NCI-H748 treated with DMSO at 0.1 percent for 48 hours (cell line): ENCODE measurements at regions not wholly inside any gene's neighbourhood (a gene's known extent, or its start where the extent isn't known, plus 50 kb on each side); places are given as distances from the start of the nearest gene placed in this dataset.
"Not testable (repeated sequence)": the region's sequence is repeated elsewhere in the genome, so short reads cannot be mapped to it uniquely, and the experiment has no call there.

Experiments used
- DNase-seq: peaks from one replicate; lab custom pipeline; 2025; lab: John Stamatoyannopoulos, UW

DNA sequence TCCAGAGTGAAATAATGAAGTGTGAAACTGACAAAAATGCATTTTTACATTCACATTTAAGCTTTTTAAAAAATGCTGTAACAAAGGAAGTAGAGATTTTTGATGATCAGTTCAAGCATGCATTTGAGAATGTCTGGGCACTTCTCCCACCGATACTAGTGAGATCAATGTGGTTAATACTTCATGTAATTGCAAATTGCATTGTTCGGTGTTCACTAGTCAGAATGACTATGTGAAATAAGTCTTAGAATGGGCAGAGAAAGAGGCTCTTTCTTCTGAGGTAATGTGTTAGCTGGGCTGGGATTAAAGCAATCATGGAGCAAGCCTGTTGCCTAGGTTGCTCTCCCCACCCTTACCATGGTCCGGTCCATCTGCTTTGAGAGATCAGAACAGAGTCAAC is 587.0 kb upstream of the GRM7 start:
- no peak for DNase-seq

DNA sequence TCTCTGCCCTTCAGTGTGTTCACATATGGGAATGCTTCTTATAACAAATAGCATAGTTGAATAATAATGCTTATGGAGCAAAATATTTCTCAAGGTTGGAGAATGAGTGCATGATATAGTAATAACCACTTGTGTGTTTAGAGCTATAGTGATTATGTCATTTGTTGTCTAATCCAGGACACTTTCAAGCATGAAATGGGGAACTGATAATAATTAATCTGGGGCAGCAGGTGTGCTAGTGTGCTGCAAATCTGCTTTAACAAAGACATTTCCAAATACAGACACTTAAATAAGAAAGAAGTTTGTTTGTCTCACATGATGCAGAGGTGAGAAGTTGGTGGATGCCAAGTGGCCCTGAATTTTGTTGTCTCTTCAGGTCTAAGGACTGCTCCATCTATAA is 579.3 kb upstream of the GRM7 start:
- no peak for DNase-seq

DNA sequence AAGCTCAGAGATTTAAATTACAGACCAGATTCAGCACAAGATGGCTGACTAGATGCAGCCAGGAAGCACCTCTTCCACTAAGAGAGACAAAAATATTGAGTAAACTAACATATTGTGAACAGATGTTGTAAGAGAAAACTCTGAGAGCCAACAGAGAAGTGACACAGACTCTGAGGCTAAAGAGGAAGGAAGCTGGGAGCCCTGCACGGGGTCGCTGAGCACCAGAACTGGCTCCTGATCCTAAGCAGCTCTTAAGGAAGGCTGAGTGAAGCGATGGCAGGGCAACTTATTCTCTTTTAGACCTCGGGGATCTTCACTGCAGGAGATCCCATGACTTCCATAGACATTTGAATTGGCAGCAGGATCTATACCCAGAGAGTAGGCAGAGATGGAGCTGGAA is 578.0 kb upstream of the GRM7 start:
- DNase-seq = no peak

DNA sequence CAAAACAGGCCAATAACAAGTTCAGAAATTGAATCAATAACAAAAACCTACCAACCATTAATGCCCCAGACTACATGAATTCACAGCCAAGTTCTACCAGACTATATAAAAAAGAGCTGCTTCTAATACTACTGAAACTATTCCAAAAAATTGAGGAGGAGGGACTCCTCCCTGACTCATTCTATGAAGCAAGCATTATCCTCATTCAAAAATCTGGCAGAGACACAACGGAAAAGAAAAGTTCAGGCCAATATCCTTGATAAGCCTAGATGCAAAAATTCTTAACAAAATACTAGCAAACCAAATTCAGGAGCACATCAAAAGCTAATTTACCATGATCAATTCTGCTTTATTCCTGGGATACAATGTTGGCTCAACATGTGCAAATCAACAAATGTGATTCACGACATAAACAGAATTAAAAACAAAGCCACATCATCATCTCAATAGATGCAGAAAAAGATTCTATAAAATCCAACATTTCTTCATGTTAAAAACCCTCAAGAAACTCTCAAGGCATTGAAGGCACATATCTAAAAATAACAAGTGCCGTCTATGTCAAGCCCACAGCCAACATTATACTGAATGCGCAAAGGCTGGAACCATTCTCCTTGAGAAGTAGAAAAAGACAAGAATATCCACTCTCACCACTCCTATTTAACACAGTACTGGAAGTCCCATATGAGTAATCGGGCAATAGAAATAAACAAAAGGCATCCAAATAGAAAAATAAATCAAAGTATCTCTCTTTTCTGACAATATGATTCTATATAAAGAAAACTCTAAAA is 573.6 kb upstream of the GRM7 start:
- no peak for DNase-seq

DNA sequence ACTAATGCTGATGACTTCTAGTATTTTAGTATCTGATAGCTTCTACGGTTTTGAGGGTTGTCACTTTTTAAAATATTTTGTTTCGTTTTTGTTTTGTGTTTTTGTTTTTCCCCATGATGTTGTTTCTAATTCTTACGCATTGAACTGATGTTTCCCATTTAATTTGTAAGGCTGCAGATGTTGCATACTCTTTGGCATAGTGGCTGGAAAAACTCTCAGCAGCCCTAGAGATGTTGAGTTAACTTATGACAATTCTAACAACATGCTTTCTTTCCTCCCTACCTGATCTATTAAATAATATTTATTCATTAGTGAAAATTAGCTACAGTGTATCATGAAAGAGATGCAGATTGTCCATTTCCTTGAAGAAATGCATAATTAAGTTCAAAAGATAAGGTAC is 559.3 kb upstream of the GRM7 start:
- no peak for DNase-seq

DNA sequence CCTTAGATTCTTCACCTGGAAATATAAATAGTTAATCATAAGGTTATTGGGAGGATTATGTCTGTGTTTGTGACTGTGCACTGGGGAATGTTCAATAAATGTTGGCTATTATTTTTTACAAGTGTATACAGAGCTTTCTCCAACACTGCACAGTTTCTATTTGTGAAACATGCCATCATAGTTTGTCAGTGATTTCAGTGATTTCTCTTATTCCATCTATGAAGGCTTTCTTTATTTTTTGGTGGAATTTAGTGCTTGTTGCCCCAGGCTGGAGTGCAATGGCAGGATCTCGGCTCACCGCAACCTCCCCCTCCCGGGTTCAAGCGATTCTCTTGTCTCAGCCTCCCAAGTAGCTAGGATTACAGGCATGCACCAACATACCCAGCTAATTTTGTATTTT is 545.0 kb upstream of the GRM7 start:
- no peak for DNase-seq

DNA sequence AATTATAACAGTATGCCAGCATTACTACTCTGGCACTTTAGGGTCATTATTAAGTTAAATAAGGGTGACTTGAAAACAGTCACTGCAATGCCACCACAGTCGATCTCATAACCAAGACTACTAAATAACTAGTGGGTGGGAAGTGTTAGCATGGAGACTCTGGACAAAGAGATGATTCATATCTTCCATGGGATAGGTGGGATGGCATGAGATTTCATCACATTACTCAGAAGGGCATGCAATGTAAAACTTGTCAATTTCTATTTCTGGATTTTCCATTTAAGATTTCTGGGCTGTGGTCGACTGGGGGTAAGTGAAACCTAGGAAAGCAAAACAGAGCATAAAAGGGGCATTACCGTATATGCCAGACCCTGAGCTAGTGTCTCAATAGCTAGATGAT is 538.9 kb upstream of the GRM7 start:
- no peak for DNase-seq

DNA sequence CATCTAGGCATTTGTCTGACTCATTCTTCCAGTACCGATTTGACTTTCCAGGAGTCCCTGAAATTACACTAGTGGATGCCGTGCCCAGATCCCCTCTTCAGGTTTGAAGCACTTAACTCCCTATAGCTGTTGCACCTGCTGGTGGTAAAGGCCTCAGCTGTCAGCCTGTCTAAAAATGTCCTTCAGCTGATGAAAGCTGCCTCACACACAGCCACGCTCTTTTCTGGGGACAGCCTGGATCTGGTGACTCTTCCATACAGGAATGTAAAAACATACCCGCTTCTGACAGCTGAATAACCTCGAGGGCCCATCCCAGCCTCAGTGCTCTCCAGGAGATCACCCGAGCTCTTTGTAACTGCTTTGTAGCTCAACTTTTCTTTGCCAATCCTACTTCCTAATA is 534.1 kb upstream of the GRM7 start:
- no peak for DNase-seq

DNA sequence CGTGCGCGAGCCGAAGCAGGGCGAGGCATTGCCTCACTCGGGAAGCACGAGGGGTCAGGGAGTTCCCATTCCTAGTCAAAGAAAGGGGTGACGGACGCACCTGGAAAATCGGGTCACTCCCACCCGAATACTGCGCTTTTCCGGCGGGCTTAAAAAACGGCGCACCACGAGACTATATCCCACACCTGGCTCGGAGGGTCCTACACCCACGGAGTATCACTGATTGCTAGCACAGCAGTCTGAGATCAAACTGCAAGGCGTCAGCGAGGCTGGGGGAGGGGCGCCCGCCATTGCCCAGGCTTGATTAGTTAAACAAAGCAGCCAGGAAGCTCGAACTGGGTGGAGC is 520.0 kb upstream of the GRM7 start:
- not testable (repeated sequence) for DNase-seq

DNA sequence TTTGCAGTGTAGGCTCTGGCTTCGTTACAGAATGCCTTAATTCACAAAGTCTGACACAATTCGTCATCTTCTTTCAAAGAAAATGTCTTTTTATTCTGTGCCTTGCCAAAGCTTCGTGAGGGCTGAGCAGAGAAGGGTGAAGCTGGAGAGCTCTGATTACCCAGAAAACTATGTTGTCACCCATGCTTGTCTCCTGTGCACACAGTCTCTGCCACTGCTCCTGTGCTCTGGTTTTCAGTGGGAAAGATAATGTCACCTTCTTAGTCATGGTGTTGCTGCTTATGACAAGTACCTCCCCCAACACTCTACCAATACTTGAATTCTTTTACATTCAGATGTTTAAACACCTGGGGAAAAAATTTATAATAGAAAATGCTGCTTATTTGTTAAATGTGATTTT is 509.2 kb upstream of the GRM7 start:
- DNase-seq = no peak

DNA sequence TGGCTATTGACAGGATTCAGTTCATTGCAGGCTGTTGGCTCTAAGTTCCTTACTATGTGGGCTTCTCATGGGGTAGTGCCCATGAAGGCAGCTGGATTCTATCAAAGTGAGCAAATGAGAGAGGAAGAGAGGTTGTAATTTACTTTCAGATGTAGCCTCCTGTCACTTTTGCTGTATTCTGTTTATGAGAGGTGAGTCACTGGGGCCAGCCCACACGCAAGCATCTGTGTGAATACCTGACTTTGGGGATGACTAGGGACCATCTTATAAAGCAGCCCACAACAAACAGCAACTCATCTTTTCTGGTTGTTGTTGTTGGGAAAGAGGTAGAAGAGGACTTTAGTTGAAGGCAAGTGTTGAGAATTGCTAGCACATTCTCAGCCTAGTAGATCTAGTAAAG is 506.3 kb upstream of the GRM7 start:
- no peak for DNase-seq

DNA sequence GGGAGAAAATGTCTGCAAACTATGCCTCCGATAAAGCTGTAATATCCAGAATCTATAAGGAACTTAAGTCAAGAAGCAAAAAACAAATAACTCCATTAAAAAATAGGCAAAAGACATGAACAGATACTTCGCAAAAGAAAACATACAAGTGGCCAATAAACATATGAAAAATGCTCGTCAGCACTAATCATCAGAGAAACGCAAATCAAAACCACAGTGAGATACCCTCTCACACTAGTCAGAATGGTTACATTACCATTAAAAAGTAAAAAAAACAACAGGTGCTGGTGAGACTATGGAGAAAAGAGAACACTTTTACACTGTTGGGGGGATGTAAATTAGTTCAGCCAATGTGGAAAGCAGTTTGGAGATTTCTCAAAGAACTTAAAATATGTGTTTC is 498.5 kb upstream of the GRM7 start:
- DNase-seq = no peak

DNA sequence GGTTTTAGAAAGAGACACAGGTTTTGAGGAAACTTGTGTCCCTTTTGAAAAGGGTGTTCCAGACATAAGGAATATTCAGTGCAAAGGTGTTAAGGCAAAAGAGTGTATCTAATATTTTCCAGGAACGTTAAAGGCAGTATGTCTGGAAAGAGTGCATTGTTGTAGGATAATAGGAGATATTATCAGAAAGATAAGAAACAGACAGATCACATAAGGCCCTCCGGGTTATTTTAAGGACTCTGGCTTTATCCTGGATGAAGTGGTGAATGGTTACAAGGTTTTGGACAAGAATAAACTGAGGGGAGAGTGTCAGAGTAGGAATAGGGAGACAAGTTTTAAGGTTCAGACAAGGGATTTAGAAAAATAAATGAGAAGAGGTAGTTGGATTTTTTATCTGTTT is 493.7 kb upstream of the GRM7 start:
- no peak for DNase-seq

DNA sequence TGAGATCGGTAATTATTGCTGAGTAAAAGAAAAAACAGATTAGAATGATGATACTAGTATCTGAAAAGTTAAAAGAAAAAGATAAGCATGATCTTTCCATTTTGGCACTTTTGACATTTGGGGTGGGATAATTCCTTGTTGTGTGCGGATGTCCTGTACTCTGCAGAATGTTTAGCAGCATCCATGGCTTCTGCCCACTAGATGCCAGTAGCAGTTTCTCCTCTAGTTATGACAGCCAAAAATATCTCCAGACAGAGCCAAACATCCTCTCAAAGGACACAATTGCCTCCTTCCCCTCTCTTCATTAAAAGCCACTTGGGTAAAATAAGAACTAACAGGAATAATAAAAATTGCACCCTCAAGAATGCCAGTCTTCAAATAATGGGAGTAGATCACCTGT is 468.8 kb upstream of the GRM7 start:
- no peak for DNase-seq

DNA sequence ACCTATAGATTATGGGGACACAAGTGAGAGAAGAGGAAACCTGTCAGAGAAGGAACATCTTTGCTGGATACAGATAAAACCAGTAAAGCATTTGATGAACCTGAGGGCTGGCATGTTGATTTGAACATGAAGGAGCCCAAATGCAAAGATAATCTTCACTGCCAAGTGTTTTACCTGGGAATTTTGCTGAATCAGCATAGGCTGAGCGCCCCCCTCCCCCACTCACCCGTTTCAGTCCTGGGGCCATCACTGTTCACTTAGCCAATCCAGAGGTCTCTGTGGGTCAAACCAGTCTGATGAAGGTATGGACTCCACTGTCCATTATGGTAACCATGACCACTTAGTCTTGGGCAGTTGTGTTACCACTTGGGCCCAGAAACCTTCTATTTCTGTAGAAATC is 466.0 kb upstream of the GRM7 start:
- DNase-seq = no peak

DNA sequence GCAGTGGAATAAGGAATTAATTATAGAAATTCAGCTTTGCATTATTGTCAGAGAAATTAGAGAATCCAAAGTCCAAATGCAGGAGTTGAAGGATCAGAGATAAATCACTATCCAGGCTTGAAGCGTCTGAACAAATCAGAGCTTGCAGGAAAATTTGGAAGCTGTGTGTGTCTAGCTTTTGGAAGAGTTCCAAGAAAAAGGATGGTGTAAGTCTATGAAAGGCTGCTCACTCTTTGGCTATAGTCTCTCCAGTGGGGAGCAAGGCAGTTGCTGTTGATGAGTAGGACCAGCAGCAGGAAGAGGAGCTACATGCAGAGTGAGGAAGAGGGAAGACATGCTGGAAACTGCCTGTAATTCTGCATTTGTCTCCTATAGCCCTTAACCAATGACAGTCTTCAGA is 464.3 kb upstream of the GRM7 start:
- DNase-seq = no peak

DNA sequence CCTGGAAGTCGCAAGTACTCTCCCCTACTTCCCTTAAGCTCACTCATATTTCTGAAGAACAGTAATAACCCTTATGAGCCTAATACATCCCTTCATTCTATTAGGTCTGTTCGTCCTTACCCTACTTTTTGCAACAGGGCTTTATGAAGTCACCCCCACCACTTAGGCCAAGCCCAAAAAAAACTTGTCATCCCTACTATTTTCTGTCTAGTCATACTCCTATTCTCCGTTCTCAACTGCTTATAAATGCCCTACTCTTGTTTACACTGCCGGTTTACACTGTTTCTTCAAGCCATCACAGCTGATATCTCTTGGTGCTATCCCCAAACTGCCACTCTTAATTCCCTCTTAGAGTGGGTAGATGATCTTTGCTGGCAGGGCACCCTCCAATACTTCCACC is 458.2 kb upstream of the GRM7 start:
- DNase-seq = not testable (repeated sequence)

DNA sequence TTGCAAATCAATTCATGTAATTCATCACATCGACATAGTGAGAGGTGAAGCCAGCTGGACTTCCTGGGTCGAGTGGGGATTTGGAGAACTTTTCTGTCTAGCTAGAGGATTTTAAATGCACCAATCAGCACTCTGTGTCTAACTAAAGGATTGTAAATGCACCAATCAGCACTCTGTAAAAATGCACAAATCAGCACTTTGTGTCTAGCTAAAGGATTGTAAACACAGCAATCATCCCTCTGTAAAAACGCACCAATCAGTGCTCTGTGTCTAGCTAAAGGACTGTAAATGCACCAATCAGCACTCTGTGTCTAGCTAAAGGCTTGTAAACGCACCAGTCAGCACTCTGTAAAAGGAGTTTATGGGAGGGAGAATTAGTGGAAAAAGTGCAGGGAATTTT is 454.0 kb upstream of the GRM7 start:
- not testable (repeated sequence) for DNase-seq

DNA sequence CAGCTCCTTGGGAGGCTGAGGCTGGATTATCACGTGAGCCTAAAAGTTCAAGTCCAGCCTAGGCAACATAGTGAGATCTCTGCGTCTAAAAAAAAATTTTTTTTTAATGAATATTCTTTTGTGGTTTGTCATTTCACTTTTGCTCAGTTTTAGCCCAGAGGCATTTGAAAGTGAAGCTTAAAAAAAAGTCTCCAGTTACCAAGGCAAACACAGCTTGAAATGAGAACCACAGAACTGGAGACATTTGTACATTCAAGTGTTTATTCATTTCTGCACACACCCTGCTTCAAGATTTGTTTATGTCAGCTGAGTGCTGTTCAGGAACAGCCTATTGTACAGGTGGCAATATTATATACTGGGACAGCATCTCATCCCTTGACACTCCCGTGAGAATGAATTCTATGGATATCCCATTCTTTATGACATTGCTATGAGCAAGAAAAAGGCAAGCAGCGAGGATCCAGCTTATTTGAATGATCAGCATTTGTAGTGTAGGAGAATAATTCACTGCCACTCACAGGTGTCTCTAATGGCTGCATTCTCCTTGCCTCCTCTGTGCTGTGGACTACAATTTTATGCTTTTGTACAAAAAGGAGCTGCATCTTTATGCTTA is 444.8 kb upstream of the GRM7 start:
- no peak for DNase-seq

DNA sequence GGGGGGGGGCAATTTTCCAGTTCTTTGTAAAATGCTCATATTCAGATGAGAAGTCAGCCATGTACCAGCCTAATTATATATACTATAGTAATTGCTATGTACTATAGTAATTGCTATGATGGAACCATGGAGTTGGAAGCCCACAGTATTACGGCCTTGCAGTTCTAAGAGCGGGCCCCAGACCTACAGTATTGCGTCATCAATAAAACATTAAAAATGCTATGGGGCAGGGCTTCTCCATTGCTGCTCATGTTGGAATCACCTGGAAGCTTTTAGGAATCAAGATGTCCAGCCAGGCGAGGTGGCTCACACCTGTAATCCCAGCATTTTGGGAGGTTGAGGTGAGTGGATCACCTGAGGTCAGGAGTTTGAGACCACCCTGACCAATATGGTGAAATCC is 443.7 kb upstream of the GRM7 start:
- DNase-seq = no peak

DNA sequence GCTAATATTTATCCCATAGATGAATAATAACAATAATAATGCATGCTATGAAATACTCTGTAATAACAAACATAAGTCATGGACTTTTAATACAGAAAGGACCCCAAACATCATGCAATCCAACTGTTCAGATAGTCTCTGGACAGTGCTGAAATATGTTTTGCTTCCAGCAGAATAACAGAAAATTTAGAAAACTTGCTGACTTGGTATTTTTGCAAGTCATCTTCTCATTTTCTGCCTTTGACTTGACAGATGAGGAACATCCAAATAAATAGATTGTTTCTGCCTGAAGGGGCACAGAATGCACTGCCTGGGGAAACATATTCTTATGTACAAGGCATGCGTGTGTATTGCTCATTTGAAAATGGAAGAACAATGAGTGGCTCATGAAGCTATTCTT is 442.4 kb upstream of the GRM7 start:
- DNase-seq = no peak

DNA sequence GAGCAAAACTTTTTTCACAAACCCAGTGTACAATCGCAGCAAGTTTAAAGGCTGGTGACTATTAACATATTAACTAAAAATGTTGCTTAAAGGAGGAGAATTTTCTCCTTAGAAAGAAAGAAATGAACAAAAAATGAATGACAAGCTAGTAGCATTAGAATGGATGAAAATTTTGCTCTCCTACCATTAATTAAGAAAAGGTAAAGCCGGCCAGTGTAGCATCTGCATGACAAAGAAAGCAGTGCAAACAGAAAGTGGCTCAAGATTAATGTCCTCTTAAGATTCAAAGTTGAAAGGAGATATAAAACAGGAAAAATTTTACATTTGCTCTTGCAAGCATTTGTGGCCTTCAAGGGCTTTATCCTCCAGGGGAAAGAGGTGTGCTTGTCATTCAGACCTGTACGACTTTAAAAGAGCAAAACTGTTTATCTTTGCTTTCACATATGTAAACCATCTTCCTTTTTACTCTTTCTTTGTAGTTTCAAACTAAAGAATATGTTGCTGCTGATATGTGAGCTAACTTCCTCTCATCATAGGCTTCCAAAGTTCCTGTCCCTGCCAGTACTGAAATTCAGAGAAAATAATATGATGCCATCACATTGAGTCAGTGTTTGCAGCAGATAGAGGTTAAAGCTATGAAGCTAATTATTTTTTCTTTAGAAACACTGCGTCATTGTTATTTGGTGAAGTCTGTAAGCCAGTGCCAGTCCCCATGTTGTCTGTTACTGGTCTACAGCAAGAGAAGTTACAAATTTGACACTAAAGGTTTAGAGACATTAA is 439.1 kb upstream of the GRM7 start:
- DNase-seq = no peak

DNA sequence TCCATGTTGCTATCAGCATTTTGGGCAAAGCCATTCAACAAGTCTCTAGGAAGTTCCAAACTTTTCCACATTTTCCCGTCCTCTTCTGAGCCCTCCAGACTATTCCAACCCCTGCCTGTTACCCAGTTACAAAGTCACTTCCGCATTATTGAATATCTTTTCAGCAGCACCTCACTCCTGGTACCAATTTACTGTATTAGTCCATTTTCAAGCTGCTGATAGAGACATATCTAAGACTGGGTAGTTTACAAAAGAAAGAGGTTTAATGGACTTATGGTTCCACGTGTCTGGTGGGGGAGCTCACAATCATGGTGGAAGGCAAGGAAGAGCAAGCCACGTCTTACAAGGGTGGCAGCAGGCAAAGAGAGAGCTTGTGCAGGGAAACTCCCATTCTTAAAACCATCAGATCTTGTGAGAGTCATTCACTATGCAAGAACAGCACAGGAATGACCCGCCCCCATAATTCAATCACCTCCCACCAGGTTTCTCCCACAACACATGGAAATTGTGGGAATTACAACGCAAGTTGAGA is 435.6 kb upstream of the GRM7 start:
- no peak for DNase-seq
